Body of pancreas (tissue), 4 donors: ENCODE measurements at regions not wholly inside any gene's neighbourhood (a gene's known extent, or its start where the extent isn't known, plus 50 kb on each side); places are given as distances from the start of the nearest gene placed in this dataset. TPM values are rescaled to one million over a fixed set of nuclear protein-coding genes. Genes with fewer than 3 reads are reported as not detected.

Source experiments
- ATAC-seq: fragments of 150-250 bp; one replicate; pipeline ENCODE4 v1.9.1; 2016
- DNase-seq, 4 donors: peaks; one replicate each; pipeline ENCODE4 v3.0.0-alpha.2; 2019
- H3K27ac ChIP-seq, 4 donors: fragments of 200-600 bp; sonication (generic); 1 replicate in 3 of 4; 2 replicates in 1 of 4; pipeline versions ENCODE4 v1.5.1 to v1.6.1; 2016 to 2019; ENCODE audit warnings: mild to moderate bottlenecking in 1 of 4, mixed read lengths in 1 of 4, moderate library complexity in 1 of 4
- H3K27me3 ChIP-seq, 2 donors: fragments of 200-600 bp; sonication (generic); one replicate each; pipeline ENCODE4 v1.6.0; 2016; ENCODE audit warnings: mild to moderate bottlenecking in 1 of 2
- H3K36me3 ChIP-seq, 2 donors: fragments of 200-600 bp; sonication (generic); replicated peaks in 1 of 2; 2 replicates each; pipeline ENCODE4 v1.5.1; 2016; ENCODE audit warnings: low read depth in 2 of 2; ENCODE audit not compliant: insufficient read depth in 1 of 2
- H3K4me1 ChIP-seq: fragments of 200-600 bp; sonication (generic); one replicate; pipeline ENCODE4 v1.6.0; 2016
- H3K4me3 ChIP-seq, 2 donors: fragments of 200-600 bp; sonication (generic); 1 replicate in 1 of 2; 2 replicates in 1 of 2; pipeline ENCODE4 v1.5.1; 2016 to 2019
- H3K9me3 ChIP-seq, 3 donors: fragments of 200-600 bp; sonication (generic); 1 replicate in 2 of 3; 2 replicates in 1 of 3; pipeline ENCODE4 v1.5.1; 2016
- CTCF ChIP-seq, 7 experiments: fragments of 450-650 bp in 4 of 7; fragments of 200-600 bp in 3 of 7; sonication (generic) in 3 of 7; IDR thresholded peaks; one replicate each; pipeline ENCODE4 v1.5.1; 2016 to 2019; ENCODE audit warnings: antibody characterized with exemption in 7 of 7
- POLR2A ChIP-seq, 3 donors: fragments of 450-650 bp; IDR thresholded peaks; one replicate each; pipeline ENCODE4 v1.6.1; 2016; ENCODE audit warnings: antibody characterized with exemption in 3 of 3, mild to moderate bottlenecking in 2 of 3
- WGBS, 2 donors: methylation state at CpG; one replicate each; pipeline ENCODE4 v1.1.5; 2017; 5-methylcytosine and 5-hydroxymethylcytosine counted together
- intact Hi-C: fragments of 100-400 bp; cut with DNase I; formaldehyde crosslinking; loops from one replicate; pipeline ENCODE4 v1.15.1; 2023
- small RNA-seq: library from RNA; depleted of rRNA; stranded (forward); fragments of <200 nt; gene quantifications from one replicate; pipeline ENCODE3, GENCODE V24; 2016

- intact Hi-C loops, result loop anchor here (10.0 kb wide), 2 partner anchors 145 to 415 kb away; partner anchors contain the start of gene HMGCR
- ATAC-seq (peak; percentile 50), DNase-seq (peak in 2 of 4 donors; percentile 14 to 16)
These were observed 53.3 kb upstream of the FAM169A start for GRCh38 chr5:74919487-74919886.

GRCh38 chr5:74919041-74919440 is 52.9 kb upstream of the FAM169A start:
- 70 to 73% methylated on average over 4 of the region's 4 CpGs for WGBS, 2 donors
- no peak overlapping the region for H3K4me3 ChIP-seq
- no peaks in the 10 kb centered on the region for H3K9me3 ChIP-seq
- no peak for TF ChIP-seq POLR2A (IDR thresholded peaks at IDR 0.05)
- no peak for TF ChIP-seq CTCF (IDR thresholded peaks at IDR 0.05)
- DNase-seq, result no peak
- intact Hi-C loops, result loop anchor here (10.0 kb wide), 2 partner anchors 144 to 416 kb away; partner anchors contain the start of gene HMGCR
- no peak for ATAC-seq
- no peaks in the 10 kb centered on the region for H3K4me1 ChIP-seq
- no peak overlapping the region for H3K27ac ChIP-seq
- H3K27me3 ChIP-seq, result no peaks in the 10 kb centered on the region
- H3K36me3 ChIP-seq, result no peaks in the 10 kb centered on the region

More at GRCh38 chr5:74919487-74919886, 53.3 kb upstream of the FAM169A start:
- TF ChIP-seq CTCF (IDR thresholded peaks at IDR 0.05), result peak in 6 of 7 experiments; percentile 33 to 69 (median 62)
- TF ChIP-seq POLR2A (IDR thresholded peaks at IDR 0.05), result no peak
- no peaks in the 10 kb centered on the region for H3K36me3 ChIP-seq
- H3K27ac ChIP-seq, result no peak overlapping the region
- H3K27me3 ChIP-seq, result no peaks in the 10 kb centered on the region
- WGBS, 2 donors, result 6 to 7% methylated on average over 6 of the region's 6 CpGs
- H3K4me3 ChIP-seq, result no peak overlapping the region
- H3K9me3 ChIP-seq, result no peaks in the 10 kb centered on the region
- H3K4me1 ChIP-seq, result no peaks in the 10 kb centered on the region

- 77 to 79% methylated on average over 4 of the region's 4 CpGs for WGBS, 2 donors
- ATAC-seq, result no peak
- Histone ChIP-seq H3K4me3 (no peak overlapping the region), H3K27ac (no peak overlapping the region), H3K36me3 (no peaks in the 10 kb centered on the region), H3K9me3 (no peaks in the 10 kb centered on the region), H3K4me1 (no peaks in the 10 kb centered on the region), H3K27me3 (no peaks in the 10 kb centered on the region)
- TF ChIP-seq POLR2A (IDR thresholded peaks at IDR 0.05), result no peak
- TF ChIP-seq CTCF (IDR thresholded peaks at IDR 0.05), result no peak
- no peak for DNase-seq
- intact Hi-C loops, result loop anchor here (10.0 kb wide), 2 partner anchors 143 to 417 kb away; partner anchors contain the start of gene HMGCR
These were observed 52.1 kb upstream of the FAM169A start for GRCh38 chr5:74918232-74918669.

- ATAC-seq (peak; percentile 79), DNase-seq (peak in 2 of 4 donors; percentile 28 to 30)
- no peak overlapping the region for H3K27ac ChIP-seq
- no peaks in the 10 kb centered on the region for H3K9me3 ChIP-seq
- intact Hi-C loops, result loop anchor here (10.0 kb wide), 2 partner anchors 142 to 418 kb away; partner anchors contain the start of gene HMGCR
- H3K4me3 ChIP-seq, result no peak overlapping the region
- TF ChIP-seq POLR2A (IDR thresholded peaks at IDR 0.05) (no peak), CTCF (IDR thresholded peaks at IDR 0.05) (no peak)
- no peaks in the 10 kb centered on the region for H3K27me3 ChIP-seq
- no peaks in the 10 kb centered on the region for H3K36me3 ChIP-seq
- H3K4me1 ChIP-seq, result no peaks in the 10 kb centered on the region
- WGBS, 2 donors, result 66 to 71% methylated on average over 7 of the region's 7 CpGs
These were observed 50.9 kb upstream of the FAM169A start for GRCh38 chr5:74916831-74917710.

Small RNA genes in the stretch of these regions (small RNA-seq; reads per million reads assigned to genes)
- not detected for gene AC116337.2
